Neuronal stem cell (in vitro differentiated cells): ENCODE measurements at regions not wholly inside any gene's neighbourhood (a gene's known extent, or its start where the extent isn't known, plus 50 kb on each side); places are given as distances from the start of the nearest gene placed in this dataset.

Experiments used
- DNase-seq: peaks from one replicate; pipeline ENCODE4 v3.0.0-alpha.2; 2013; ENCODE audit warnings: low spot score
- H2AFZ ChIP-seq: one replicate; pipeline ENCODE4 v1.6.1; 2013; ENCODE audit warnings: mild to moderate bottlenecking, low read length, inconsistent platforms
- H2AK5ac ChIP-seq: 2 replicates; pipeline ENCODE4 v1.6.1; 2013; ENCODE audit warnings: low read depth, mild to moderate bottlenecking, inconsistent platforms, low read length, moderate library complexity, mixed read lengths
- H2BK120ac ChIP-seq: 2 replicates; pipeline ENCODE4 v1.6.1; 2013; ENCODE audit warnings: low read depth, mild to moderate bottlenecking, inconsistent platforms, low read length, moderate library complexity, mixed read lengths
- H2BK12ac ChIP-seq: one replicate; pipeline ENCODE4 v1.6.1; 2013; ENCODE audit warnings: low read length, inconsistent platforms
- H2BK15ac ChIP-seq: 2 replicates; pipeline ENCODE4 v1.6.1; 2013; ENCODE audit warnings: mild to moderate bottlenecking, low read length, inconsistent platforms, mixed read lengths
- H2BK5ac ChIP-seq: one replicate; pipeline ENCODE4 v1.6.1; 2013; ENCODE audit warnings: inconsistent platforms, mild to moderate bottlenecking, low read length, moderate library complexity
- H3K14ac ChIP-seq: one replicate; pipeline ENCODE4 v1.6.1; 2013; ENCODE audit warnings: low read length, inconsistent platforms
- H3K18ac ChIP-seq: 2 replicates; pipeline ENCODE4 v1.6.1; 2013; ENCODE audit warnings: low read length, inconsistent platforms
- H3K23ac ChIP-seq: 2 replicates; pipeline ENCODE4 v1.6.1; 2013; ENCODE audit warnings: low read depth, mild to moderate bottlenecking, mixed read lengths, low read length, inconsistent platforms; ENCODE audit not compliant: poor library complexity
- H3K27ac ChIP-seq: replicated peaks from 3 replicates; pipeline ENCODE4 v1.5.1; 2013; ENCODE audit warnings: low read length, inconsistent platforms
- H3K27me3 ChIP-seq, 3 experiments: 2 replicates each; pipeline ENCODE4 v1.6.1; 2013; ENCODE audit warnings: low read length in 3 of 3, mild to moderate bottlenecking in 2 of 3, inconsistent platforms in 1 of 3, low read depth in 1 of 3, mixed read lengths in 1 of 3, moderate library complexity in 1 of 3; ENCODE audit not compliant: control insufficient read depth in 3 of 3, insufficient read depth in 3 of 3
- H3K36me3 ChIP-seq, 2 donors: replicated peaks in 1 of 2; 2 replicates each; pipeline ENCODE4 v1.6.1; 2013; ENCODE audit warnings: low read length in 2 of 2; ENCODE audit not compliant: control insufficient read depth in 2 of 2, insufficient read depth in 2 of 2
- H3K4ac ChIP-seq: 2 replicates; pipeline ENCODE4 v1.6.1; 2013; ENCODE audit warnings: inconsistent platforms, mild to moderate bottlenecking, low read length, moderate library complexity
- H3K4me1 ChIP-seq, 2 donors: 1 replicate in 1 of 2; 2 replicates in 1 of 2; pipeline ENCODE4 v1.6.1; 2013; ENCODE audit warnings: low read length in 2 of 2, low read depth in 1 of 2; ENCODE audit not compliant: control insufficient read depth in 2 of 2, insufficient read depth in 1 of 2
- H3K4me2 ChIP-seq: one replicate; pipeline ENCODE4 v1.6.1; 2013; ENCODE audit warnings: mild to moderate bottlenecking, low read length, inconsistent platforms; ENCODE audit not compliant: insufficient read depth, poor library complexity, severe bottlenecking
- H3K4me3 ChIP-seq, 2 donors: 2 replicates each; pipeline ENCODE4 v1.5.1; 2013; ENCODE audit warnings: low read length in 2 of 2, mild to moderate bottlenecking in 2 of 2, inconsistent platforms in 1 of 2, moderate library complexity in 1 of 2
- H3K79me1 ChIP-seq: one replicate; pipeline ENCODE4 v1.6.1; 2013; ENCODE audit warnings: low read depth, mild to moderate bottlenecking, inconsistent platforms, low read length, moderate library complexity
- H3K9ac ChIP-seq: one replicate; pipeline ENCODE4 v1.6.1; 2013; ENCODE audit warnings: mild to moderate bottlenecking, low read depth, low read length, inconsistent platforms; ENCODE audit not compliant: poor library complexity
- H3K9me3 ChIP-seq, 2 donors: replicated peaks in 1 of 2; 2 replicates each; pipeline versions ENCODE3 to v1.6.1; 2013; ENCODE audit warnings: low read length in 2 of 2, mild to moderate bottlenecking in 2 of 2, inconsistent platforms in 1 of 2, low read depth in 1 of 2, mixed read lengths in 1 of 2, moderate library complexity in 1 of 2; ENCODE audit not compliant: control insufficient read depth in 2 of 2, insufficient read depth in 1 of 2
- H4K8ac ChIP-seq: one replicate; pipeline ENCODE4 v1.6.1; 2013; ENCODE audit warnings: low read depth, mild to moderate bottlenecking, inconsistent platforms, low read length, moderate library complexity
- H4K91ac ChIP-seq: one replicate; pipeline ENCODE4 v1.6.1; 2013; ENCODE audit warnings: low read length, low read depth, mild to moderate bottlenecking, inconsistent platforms; ENCODE audit not compliant: poor library complexity
- WGBS, 2 donors: extraction: QIAGEN DNeasy Blood & Tissue Kit; methylation state at CpG; one replicate each; pipeline ENCODE4 v1.1.7; 2013; ENCODE audit warnings: missing lambda C conversion rate in 2 of 2, mixed read lengths in 1 of 2; ENCODE audit not compliant: insufficient read length in 2 of 2, insufficient replicate concordance in 1 of 2; ENCODE audit errors: extremely low coverage in 2 of 2; 5-methylcytosine and 5-hydroxymethylcytosine counted together

DNA sequence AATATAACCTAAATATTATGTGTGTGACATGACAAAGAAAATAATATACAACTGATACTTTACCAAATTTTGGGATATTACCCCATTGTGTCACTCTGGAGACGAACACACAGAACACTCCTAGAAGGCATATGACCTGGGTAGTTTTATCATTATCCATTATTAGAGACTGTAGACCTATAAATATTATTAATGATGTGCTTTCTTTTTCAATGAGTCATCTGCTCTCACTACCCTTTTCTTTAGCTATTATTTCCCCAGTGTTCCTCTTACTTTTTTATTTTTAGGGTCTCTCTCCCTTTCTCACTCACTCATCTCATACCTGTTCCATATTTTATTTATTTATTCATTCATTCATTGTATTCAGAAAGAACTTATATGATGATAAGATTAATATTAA lies 143.3 kb upstream of the ITGA4 start:
- H3K27ac ChIP-seq: no peak overlapping the region
- no peak overlapping the region for H2BK5ac ChIP-seq
- no peak overlapping the region for H2BK12ac ChIP-seq
- H3K4me3 ChIP-seq: no peak overlapping the region
- no peak overlapping the region for H2AK5ac ChIP-seq
- WGBS, 2 donors: no CpG with 5 or more reads among the region's 1 CpG
- no peaks in the 10 kb centered on the region for H3K36me3 ChIP-seq
- H2BK15ac ChIP-seq: no peak overlapping the region
- H3K18ac ChIP-seq: no peak overlapping the region
- no peak overlapping the region for H3K14ac ChIP-seq
- no peak overlapping the region for H3K4ac ChIP-seq
- no peaks in the 10 kb centered on the region for H3K27me3 ChIP-seq
- H2BK120ac ChIP-seq: no peak overlapping the region
- H3K4me1 ChIP-seq: peaks cover 0 to 2% of the 10 kb centered on the region in 2 donors
- no peak overlapping the region for H4K8ac ChIP-seq
- no peaks in the 10 kb centered on the region for H3K9me3 ChIP-seq
- H4K91ac ChIP-seq: no peak overlapping the region
- no peak overlapping the region for H2AFZ ChIP-seq
- H3K23ac ChIP-seq: no peak overlapping the region
- H3K79me1 ChIP-seq: no peaks in the 10 kb centered on the region
- no peak overlapping the region for H3K9ac ChIP-seq
- no peak overlapping the region for H3K4me2 ChIP-seq
- no peak for DNase-seq

DNA sequence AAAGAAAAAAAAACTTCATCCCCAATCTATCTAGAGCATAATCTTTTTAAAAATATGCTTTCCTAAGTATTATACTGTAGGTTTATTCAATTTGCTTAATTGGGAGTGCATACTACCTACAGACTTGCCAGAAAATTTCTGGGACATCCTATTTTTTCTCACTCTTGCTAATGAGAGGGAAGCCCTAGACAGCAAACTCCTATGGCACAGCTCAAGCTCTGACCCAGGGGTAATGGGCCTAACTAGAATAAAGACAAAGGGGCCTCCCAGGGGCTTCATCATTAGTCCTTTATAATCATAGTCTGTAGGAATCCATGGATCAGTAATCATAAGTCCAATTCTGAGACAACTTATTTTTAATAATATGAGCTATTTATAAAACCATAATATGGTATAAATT lies 142.6 kb upstream of the ITGA4 start:
- Histone ChIP-seq H3K14ac (no peak overlapping the region), H2BK120ac (no peak overlapping the region), H2BK5ac (no peak overlapping the region), H3K27ac (no peak overlapping the region), H3K4me1 (peaks cover 0 to 2% of the 10 kb centered on the region in 2 donors), H4K8ac (no peak overlapping the region), H2AK5ac (no peak overlapping the region), H2BK12ac (no peak overlapping the region), H3K4ac (no peak overlapping the region), H3K9ac (no peak overlapping the region), H3K23ac (no peak overlapping the region), H3K4me2 (no peak overlapping the region), H3K79me1 (no peaks in the 10 kb centered on the region), H3K18ac (no peak overlapping the region), H3K9me3 (no peaks in the 10 kb centered on the region), H2AFZ (no peak overlapping the region), H4K91ac (no peak overlapping the region), H3K4me3 (no peak overlapping the region), H3K27me3 (no peaks in the 10 kb centered on the region), H3K36me3 (no peaks in the 10 kb centered on the region), H2BK15ac (no peak overlapping the region)
- no peak for DNase-seq

DNA sequence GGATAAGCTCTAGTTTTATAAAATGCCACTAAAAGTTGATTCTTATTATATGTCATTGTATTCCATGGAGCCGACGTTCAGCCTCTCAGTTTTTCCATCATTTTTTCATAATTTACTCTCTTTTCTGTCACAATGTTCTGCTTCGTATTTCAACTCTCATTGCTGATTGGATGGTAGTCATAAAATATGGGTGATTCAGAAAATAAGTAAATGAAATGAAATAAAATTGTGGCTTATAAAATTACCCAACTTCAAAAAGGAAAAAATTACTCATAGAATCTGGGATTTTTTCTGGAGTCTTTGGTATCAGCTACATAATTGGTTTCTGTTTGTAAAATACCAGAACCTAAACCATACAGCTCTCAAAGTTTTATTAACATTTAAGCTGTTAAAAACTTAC lies 139.7 kb upstream of the ITGA4 start:
- Histone ChIP-seq H3K4me3 (no peak overlapping the region), H2BK12ac (no peak overlapping the region), H3K4ac (no peak overlapping the region)

DNA sequence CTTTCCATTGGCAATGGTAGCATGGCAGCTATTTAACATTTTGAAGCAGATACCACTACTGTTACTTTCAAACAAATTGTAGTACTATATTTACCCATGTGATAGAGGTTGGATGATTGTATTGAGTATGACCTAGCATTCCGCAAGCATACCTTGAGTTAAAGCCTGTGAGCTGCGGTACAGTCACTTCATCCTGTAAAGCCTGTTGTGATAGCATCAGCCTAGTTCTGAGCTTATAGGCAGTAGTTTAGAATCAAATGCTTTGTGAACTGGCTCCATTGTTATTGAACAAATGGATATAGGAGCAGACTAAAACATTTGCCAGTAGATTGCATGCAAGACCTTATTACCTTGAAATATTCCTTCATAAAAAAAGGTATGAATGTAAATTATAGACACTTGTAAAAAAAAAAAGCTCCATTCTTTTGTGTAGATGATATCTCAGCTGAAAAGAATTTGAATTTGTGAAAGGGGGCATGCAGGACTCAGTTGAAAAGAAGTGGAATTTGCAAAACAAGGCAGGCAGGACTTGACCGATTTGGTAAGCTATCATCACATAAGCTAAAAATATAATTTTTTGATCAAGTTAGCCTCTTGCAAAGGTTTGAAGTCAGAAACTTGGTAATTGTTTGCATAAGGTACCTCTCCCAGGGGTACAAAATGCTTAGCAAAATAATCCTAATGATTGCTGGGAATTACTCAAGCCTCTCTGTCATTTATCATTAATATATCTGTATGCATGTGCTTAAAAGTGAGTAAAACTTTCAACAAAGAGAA lies 138.5 kb upstream of the ITGA4 start:
- Histone ChIP-seq H2BK120ac (no peak overlapping the region), H3K27me3 (no peaks in the 10 kb centered on the region), H2BK5ac (no peak overlapping the region), H3K9ac (no peak overlapping the region), H2AK5ac (no peak overlapping the region), H3K4ac (no peak overlapping the region), H3K4me3 (no peak overlapping the region), H2AFZ (no peak overlapping the region), H4K8ac (no peak overlapping the region), H3K27ac (no peak overlapping the region), H3K4me2 (no peak overlapping the region), H2BK15ac (no peak overlapping the region), H3K14ac (no peak overlapping the region), H2BK12ac (no peak overlapping the region), H3K4me1 (peaks cover 0 to 2% of the 10 kb centered on the region in 2 donors), H3K23ac (no peak overlapping the region), H3K9me3 (no peaks in the 10 kb centered on the region), H3K36me3 (no peaks in the 10 kb centered on the region), H4K91ac (no peak overlapping the region), H3K79me1 (no peaks in the 10 kb centered on the region), H3K18ac (no peak overlapping the region)
- no CpG with 5 or more reads among the region's 3 CpGs for WGBS, 2 donors
- no peak for DNase-seq

More for the DNA sequence above, 139.7 kb upstream of the ITGA4 start:
- H2AK5ac ChIP-seq: no peak overlapping the region
- no peak overlapping the region for H3K14ac ChIP-seq
- H3K79me1 ChIP-seq: no peaks in the 10 kb centered on the region
- H2BK15ac ChIP-seq: no peak overlapping the region
- WGBS, 2 donors: no CpG with 5 or more reads among the region's 3 CpGs
- no peak overlapping the region for H2AFZ ChIP-seq
- no peak overlapping the region for H3K9ac ChIP-seq
- H3K27me3 ChIP-seq: no peaks in the 10 kb centered on the region
- H4K91ac ChIP-seq: no peak overlapping the region
- H3K9me3 ChIP-seq: no peaks in the 10 kb centered on the region
- no peak for DNase-seq
- peaks cover 0 to 2% of the 10 kb centered on the region in 2 donors for H3K4me1 ChIP-seq
- no peaks in the 10 kb centered on the region for H3K36me3 ChIP-seq
- H3K23ac ChIP-seq: no peak overlapping the region
- H3K18ac ChIP-seq: no peak overlapping the region
- H4K8ac ChIP-seq: no peak overlapping the region
- no peak overlapping the region for H2BK5ac ChIP-seq
- H2BK120ac ChIP-seq: no peak overlapping the region
- H3K4me2 ChIP-seq: no peak overlapping the region
- no peak overlapping the region for H3K27ac ChIP-seq
